ENCODE measurements at regions not wholly inside any gene's neighbourhood (a gene's known extent, or its start where the extent isn't known, plus 50 kb on each side); places are given as distances from the start of the nearest gene placed in this dataset.

- no peak for DNase-seq
- CTCF ChIA-PET, result no interaction called here
- Histone ChIP-seq H3K9me2 (ENCODE audit: insufficient read depth) (no peaks in the 10 kb centered on the region), H3F3A (ENCODE audit: insufficient read depth, low read depth) (no peaks in the 10 kb centered on the region), H3K4me1 (replicated peaks; ENCODE audit: insufficient read depth) (no peaks in the 10 kb centered on the region), H2AFZ (no peak overlapping the region), H3K27ac (no peak overlapping the region), H3K79me2 (ENCODE audit: low read depth) (no peaks in the 10 kb centered on the region), H3K36me3 (ENCODE audit: low read depth) (no peaks in the 10 kb centered on the region), H3K4me3 (no peak overlapping the region), H3K27me3 (ENCODE audit: insufficient read depth, low read depth) (no peaks in the 10 kb centered on the region), H3K9me3 (ENCODE audit: insufficient read depth, low read depth) (no peaks in the 10 kb centered on the region), H4K20me1 (ENCODE audit: insufficient read depth) (no peaks in the 10 kb centered on the region), H3K4me2 (no peak overlapping the region)
- intact Hi-C loops (cut with micrococcal nuclease; ENCODE audit: unreplicated experiment), result no loop called here
- no TSS peak for BruUV-seq (replicated peaks)
- POLR2A ChIA-PET (ENCODE audit: unreplicated experiment), result no interaction called here
- TF ChIP-seq CTCF (conservative IDR thresholded peaks at IDR 0.05) (no peak), EZH2 (IDR thresholded peaks at IDR 0.05; ENCODE audit: low read depth) (no peak)
Measured at GRCh38 chr6:90865513-90865912, 278.6 kb upstream of the MAP3K7 start.

GRCh38 chr6:90863043-90863442 is 276.2 kb upstream of the MAP3K7 start:
- Histone ChIP-seq H3K27ac (no peak overlapping the region), H3K36me3 (ENCODE audit: low read depth) (no peaks in the 10 kb centered on the region), H3K27me3 (ENCODE audit: insufficient read depth, low read depth) (no peaks in the 10 kb centered on the region), H3K9me3 (ENCODE audit: insufficient read depth, low read depth) (no peaks in the 10 kb centered on the region), H3K4me3 (no peak overlapping the region), H3K79me2 (ENCODE audit: low read depth) (no peaks in the 10 kb centered on the region), H2AFZ (no peak overlapping the region), H3K9me2 (ENCODE audit: insufficient read depth) (no peaks in the 10 kb centered on the region), H3F3A (ENCODE audit: insufficient read depth, low read depth) (no peaks in the 10 kb centered on the region), H3K4me1 (replicated peaks; ENCODE audit: insufficient read depth) (no peaks in the 10 kb centered on the region), H3K4me2 (no peak overlapping the region), H4K20me1 (ENCODE audit: insufficient read depth) (no peaks in the 10 kb centered on the region)
- POLR2A ChIA-PET (ENCODE audit: unreplicated experiment), result no interaction called here
- intact Hi-C loops (cut with micrococcal nuclease; ENCODE audit: unreplicated experiment), result no loop called here
- DNase-seq, result no peak
- no TSS peak for BruUV-seq (replicated peaks)
- CTCF ChIA-PET, result no interaction called here
- no peak for TF ChIP-seq EZH2 (IDR thresholded peaks at IDR 0.05; ENCODE audit: low read depth)

GRCh38 chr6:90860822-90861601 is 274.1 kb upstream of the MAP3K7 start:
- no peaks in the 10 kb centered on the region for H3F3A ChIP-seq (ENCODE audit: insufficient read depth, low read depth)
- H3K79me2 ChIP-seq (ENCODE audit: low read depth), result no peaks in the 10 kb centered on the region
- H3K4me2 ChIP-seq, result no peak overlapping the region
- CTCF ChIA-PET, result interaction anchor here (1.6 kb wide), 1 partner anchor 80 kb away, joined by 8 read pairs; no protein-coding TSS in a partner anchor
- TF ChIP-seq EZH2 (IDR thresholded peaks at IDR 0.05; ENCODE audit: low read depth) (no peak), CTCF (conservative IDR thresholded peaks at IDR 0.05) (no peak)
- H3K9me2 ChIP-seq (ENCODE audit: insufficient read depth), result no peaks in the 10 kb centered on the region
- H3K4me3 ChIP-seq, result no peak overlapping the region
- no TSS peak for BruUV-seq (replicated peaks)
- no peak overlapping the region for H3K27ac ChIP-seq
- H3K4me1 ChIP-seq (replicated peaks; ENCODE audit: insufficient read depth), result no peaks in the 10 kb centered on the region
- H3K27me3 ChIP-seq (ENCODE audit: insufficient read depth, low read depth), result no peaks in the 10 kb centered on the region
- H4K20me1 ChIP-seq (ENCODE audit: insufficient read depth), result no peaks in the 10 kb centered on the region
- POLR2A ChIA-PET (ENCODE audit: unreplicated experiment), result interaction anchor here (0.7 kb wide), 1 partner anchor 116 kb away, joined by 4 read pairs; no protein-coding TSS in a partner anchor
- H3K36me3 ChIP-seq (ENCODE audit: low read depth), result no peaks in the 10 kb centered on the region
- no peak for DNase-seq
- intact Hi-C loops (cut with micrococcal nuclease; ENCODE audit: unreplicated experiment), result no loop called here
- no peak overlapping the region for H2AFZ ChIP-seq
- no peaks in the 10 kb centered on the region for H3K9me3 ChIP-seq (ENCODE audit: insufficient read depth, low read depth)
